H7 (cell line): ENCODE measurements at regions not wholly inside any gene's neighbourhood (a gene's known extent, or its start where the extent isn't known, plus 50 kb on each side); places are given as distances from the start of the nearest gene placed in this dataset.
"Not testable (repeated sequence)": the region's sequence is repeated elsewhere in the genome, so short reads cannot be mapped to it uniquely, and the experiment has no call there.

ENCODE experiments used
- DNase-seq: peaks from one replicate; pipeline ENCODE4 v3.0.0; 2012
- H3K27me3 ChIP-seq: 2 replicates; pipeline ENCODE4 v1.6.0; 2011; ENCODE audit warnings: mild to moderate bottlenecking, low read length; ENCODE audit not compliant: control insufficient read depth, insufficient read depth
- H3K36me3 ChIP-seq: replicated peaks from 2 replicates; pipeline ENCODE4 v1.5.1; 2011; ENCODE audit warnings: low read length; ENCODE audit not compliant: control insufficient read depth, insufficient read depth
- H3K4me3 ChIP-seq: 2 replicates; pipeline ENCODE4 v1.5.1; 2011; ENCODE audit warnings: low read depth, mild to moderate bottlenecking, control low read depth, low read length, moderate library complexity; ENCODE audit not compliant: insufficient read depth

GRCh38 chr9:102309379-102309778, 570.9 kb upstream of the GRIN3A start:
- Histone ChIP-seq H3K4me3 (no peak overlapping the region), H3K36me3 (no peaks in the 10 kb centered on the region), H3K27me3 (no peaks in the 10 kb centered on the region)
- no peak for DNase-seq

GRCh38 chr9:102295188-102295587, 556.7 kb upstream of the GRIN3A start:
- H3K4me3 ChIP-seq = no peak overlapping the region
- no peaks in the 10 kb centered on the region for H3K36me3 ChIP-seq
- no peak for DNase-seq
- H3K27me3 ChIP-seq = no peaks in the 10 kb centered on the region

DNA sequence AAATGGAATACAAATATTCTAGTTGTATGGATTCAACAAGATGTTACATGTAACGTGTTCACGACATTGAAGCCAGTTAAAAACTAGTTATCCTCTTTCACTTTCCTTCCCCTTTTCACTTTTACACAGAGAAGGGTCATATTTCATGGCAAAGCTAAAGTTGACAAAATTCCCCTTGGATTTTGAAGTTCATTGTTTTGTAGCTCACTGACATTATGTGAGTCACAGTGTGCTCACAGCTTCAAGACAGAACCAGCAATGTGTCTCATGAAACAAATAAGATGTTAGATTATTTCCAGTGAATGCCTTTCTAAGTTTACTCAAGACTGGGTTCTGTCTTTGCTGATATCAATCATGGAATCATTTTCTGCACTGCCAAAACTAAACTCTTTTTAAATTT, 535.5 kb upstream of the GRIN3A start:
- DNase-seq = no peak

DNA sequence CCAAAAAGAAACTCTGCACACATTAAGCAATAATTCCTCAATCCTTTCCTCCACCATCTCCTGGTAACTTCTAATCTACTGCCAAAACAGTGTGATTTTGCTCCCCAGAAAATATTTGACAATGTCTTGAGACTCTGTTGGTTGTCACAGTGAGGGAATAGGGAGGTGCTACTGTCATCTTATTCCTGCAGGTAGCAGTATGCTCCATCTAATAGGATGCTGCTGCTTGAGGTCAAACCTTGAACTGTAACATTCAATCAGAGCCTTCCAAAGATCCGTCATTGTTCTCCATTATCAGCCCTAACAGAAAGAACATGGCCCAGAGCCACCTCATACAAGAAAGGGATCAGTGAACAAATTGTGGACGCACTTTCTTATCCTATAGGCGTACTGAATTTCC, 514.7 kb upstream of the GRIN3A start:
- Histone ChIP-seq H3K36me3 (no peaks in the 10 kb centered on the region), H3K27me3 (no peaks in the 10 kb centered on the region), H3K4me3 (no peak overlapping the region)
- DNase-seq = peak; percentile 4

More for the DNA sequence above, 535.5 kb upstream of the GRIN3A start:
- Histone ChIP-seq H3K4me3 (no peak overlapping the region), H3K27me3 (no peaks in the 10 kb centered on the region), H3K36me3 (no peaks in the 10 kb centered on the region)

- H3K36me3 ChIP-seq = no peaks in the 10 kb centered on the region
- H3K27me3 ChIP-seq = no peaks in the 10 kb centered on the region
- H3K4me3 ChIP-seq = no peak overlapping the region
- no peak for DNase-seq
Measured at GRCh38 chr9:102244916-102245315, 506.5 kb upstream of the GRIN3A start.

DNA sequence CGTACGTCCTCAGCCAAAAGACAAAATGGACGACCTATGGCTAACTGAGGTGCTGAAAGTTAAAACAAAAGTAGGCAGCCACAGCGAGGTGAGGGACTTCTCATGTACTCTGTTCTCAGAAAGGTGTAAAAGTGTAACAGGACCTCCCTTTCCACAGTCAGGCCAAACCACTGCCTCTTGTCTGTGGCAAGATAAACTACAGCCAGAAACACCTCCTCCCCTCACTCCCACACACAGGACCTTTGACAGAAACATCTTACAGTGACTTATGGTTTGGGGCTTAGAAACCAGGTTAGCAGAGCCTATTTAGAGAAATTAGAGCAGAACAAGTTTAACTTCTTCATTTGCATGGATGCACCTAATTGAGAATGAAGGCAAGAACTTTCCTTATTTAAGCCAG, 499.1 kb upstream of the GRIN3A start:
- no peak overlapping the region for H3K4me3 ChIP-seq
- no peaks in the 10 kb centered on the region for H3K27me3 ChIP-seq
- no peak for DNase-seq
- H3K36me3 ChIP-seq = no peaks in the 10 kb centered on the region

DNA sequence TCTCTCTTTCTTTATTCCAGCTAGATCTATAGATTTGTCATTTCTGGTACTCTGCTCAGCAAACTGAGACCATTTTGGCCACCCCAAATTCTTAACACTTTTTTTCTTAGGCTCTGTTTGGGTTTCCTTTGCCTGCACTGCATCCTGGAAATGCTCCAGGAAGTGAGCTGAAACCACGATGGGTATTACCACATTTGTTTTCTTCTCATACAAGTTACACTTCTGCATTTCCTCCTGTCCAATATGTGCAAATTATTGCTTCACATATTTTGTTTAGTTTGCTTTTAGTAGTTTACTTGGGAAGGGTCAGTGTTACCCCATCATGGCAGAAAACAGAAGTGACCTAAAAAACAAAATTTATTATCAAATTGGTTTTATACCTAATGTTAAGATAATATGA, 498.6 kb upstream of the GRIN3A start:
- no peak for DNase-seq
- Histone ChIP-seq H3K36me3 (no peaks in the 10 kb centered on the region), H3K4me3 (no peak overlapping the region), H3K27me3 (no peaks in the 10 kb centered on the region)

GRCh38 chr9:102227416-102227815, 489.0 kb upstream of the GRIN3A start:
- H3K36me3 ChIP-seq, H3K27me3 ChIP-seq, DNase-seq, H3K4me3 ChIP-seq: not testable (repeated sequence)

DNA sequence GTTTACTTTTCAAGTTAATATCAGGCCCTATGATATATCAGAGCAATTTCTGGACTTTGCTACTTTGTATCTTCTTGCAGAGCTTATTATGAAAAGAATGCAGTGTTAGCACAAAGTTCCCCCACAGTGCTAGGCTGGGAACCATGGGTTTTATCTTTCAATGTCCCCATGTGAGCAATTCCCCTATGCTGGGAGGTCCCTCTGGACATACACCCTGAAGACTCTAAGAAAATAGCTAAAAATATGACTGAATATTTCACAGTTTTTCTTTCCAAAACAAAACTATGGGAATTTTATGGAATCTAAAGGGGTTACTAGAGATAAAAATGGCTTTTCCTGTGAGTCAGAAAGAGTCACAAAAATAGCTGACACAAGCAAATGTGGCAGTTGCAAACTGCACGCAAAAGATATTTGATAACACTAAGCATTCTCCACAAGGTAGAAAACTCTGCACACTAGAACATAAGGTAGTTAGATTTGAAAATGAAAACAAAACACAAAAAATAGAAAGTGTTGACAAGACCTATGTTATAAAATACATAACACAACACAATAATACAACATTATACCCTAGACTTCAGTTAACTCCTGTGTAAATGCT, 487.5 kb upstream of the GRIN3A start:
- Histone ChIP-seq H3K27me3 (no peaks in the 10 kb centered on the region), H3K36me3 (no peaks in the 10 kb centered on the region), H3K4me3 (no peak overlapping the region)
- DNase-seq = no peak

DNA sequence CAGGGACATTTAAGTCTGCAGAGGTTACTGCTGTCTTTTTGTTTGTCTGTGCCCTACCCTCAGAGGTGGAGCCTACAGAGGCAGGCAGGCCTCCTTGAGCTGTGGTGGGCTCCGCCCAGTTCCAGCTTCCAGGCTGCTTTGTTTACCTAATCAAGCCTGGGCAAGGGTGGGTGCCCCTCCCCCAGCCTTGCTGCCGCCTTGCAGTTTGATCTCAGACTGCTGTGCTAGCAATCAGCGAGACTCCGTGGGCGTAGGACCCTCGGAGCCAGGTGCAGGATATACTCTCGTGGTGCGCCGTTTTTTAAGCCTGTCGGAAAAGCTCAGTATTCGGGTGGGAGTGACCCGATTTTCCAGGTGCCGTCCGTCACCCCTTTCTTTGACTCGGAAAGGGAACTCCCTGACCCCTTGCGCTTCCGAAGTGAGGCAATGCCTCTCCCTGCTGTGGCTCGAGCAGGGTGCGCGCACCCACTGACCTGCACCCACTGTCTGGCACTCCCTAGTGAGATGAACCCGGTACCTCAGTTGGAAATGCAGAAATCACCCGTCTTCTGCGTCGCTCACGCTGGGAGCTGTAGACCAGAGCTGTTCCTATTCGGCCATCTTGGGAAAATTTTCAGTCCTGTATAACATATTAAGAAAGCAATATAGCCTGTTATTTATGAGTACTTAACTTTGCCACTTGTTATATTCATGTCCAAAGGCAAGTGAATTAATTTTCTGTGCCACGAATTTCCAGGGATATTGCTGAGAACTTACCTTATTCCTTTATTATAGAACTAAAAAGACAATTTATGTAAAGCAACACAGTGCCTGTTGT, 485.1 kb upstream of the GRIN3A start:
- H3K36me3 ChIP-seq, H3K27me3 ChIP-seq, DNase-seq: not testable (repeated sequence)
- H3K4me3 ChIP-seq = peak overlapping the region; percentile 37

DNA sequence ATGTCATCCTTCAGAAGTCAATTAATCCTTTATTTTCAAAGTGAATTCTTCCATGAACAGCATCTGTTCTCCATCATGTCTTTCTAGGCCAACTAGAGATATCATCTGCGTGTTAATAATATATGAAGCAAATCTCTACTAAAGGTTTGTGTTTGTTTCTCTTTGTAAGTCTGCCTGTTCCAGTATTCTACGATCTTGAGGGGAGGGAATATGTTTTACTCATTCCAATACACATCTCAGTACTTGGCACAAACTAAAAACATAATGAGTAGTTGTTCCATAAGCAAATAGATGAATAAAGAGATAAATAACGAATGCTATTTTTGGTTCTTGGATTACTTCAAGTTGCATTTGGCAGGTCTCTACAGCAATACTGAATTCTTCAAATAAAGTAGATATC, 470.7 kb upstream of the GRIN3A start:
- Histone ChIP-seq H3K27me3 (no peaks in the 10 kb centered on the region), H3K4me3 (no peak overlapping the region), H3K36me3 (no peaks in the 10 kb centered on the region)
- DNase-seq = no peak

DNA sequence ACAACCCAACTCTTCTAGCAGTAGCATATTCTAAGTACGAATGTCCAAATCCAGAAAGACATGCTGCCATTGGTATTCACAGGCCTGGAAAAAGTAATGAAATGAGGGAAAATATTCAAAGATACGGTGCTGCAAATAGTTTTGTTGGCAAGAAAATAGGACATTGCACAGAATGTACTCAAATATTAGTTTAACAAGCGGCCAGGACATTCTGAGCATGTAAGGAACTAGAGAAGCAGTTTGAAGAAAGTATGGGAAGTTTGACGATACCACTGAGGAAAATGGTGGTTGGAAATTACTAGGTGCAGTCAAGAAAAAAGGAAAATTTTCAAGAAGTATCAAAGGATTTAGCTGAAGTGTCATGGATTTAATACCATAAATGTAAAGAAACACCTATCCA, 468.0 kb upstream of the GRIN3A start:
- DNase-seq = no peak
- H3K36me3 ChIP-seq = no peaks in the 10 kb centered on the region
- H3K27me3 ChIP-seq = no peaks in the 10 kb centered on the region
- H3K4me3 ChIP-seq = no peak overlapping the region

GRCh38 chr9:102205251-102205650, 466.8 kb upstream of the GRIN3A start:
- no peak for DNase-seq

GRCh38 chr9:102202126-102202525, 463.7 kb upstream of the GRIN3A start:
- no peak for DNase-seq
- H3K36me3 ChIP-seq = no peaks in the 10 kb centered on the region
- no peak overlapping the region for H3K4me3 ChIP-seq
- no peaks in the 10 kb centered on the region for H3K27me3 ChIP-seq

More at GRCh38 chr9:102205251-102205650, 466.8 kb upstream of the GRIN3A start:
- Histone ChIP-seq H3K27me3 (no peaks in the 10 kb centered on the region), H3K36me3 (no peaks in the 10 kb centered on the region), H3K4me3 (no peak overlapping the region)

GRCh38 chr9:102185962-102186361, 447.5 kb upstream of the GRIN3A start:
- DNase-seq = no peak
- Histone ChIP-seq H3K27me3 (no peaks in the 10 kb centered on the region), H3K4me3 (no peak overlapping the region), H3K36me3 (no peaks in the 10 kb centered on the region)
